Ovary (tissue), 3 donors: ENCODE measurements at regions not wholly inside any gene's neighbourhood (a gene's known extent, or its start where the extent isn't known, plus 50 kb on each side); places are given as distances from the start of the nearest gene placed in this dataset.

Experiments
- POLR2A ChIP-seq: fragments of 450-650 bp; IDR thresholded peaks from one replicate; pipeline ENCODE4 v1.6.1; 2017; ENCODE audit warnings: antibody characterized with exemption, mild to moderate bottlenecking, moderate library complexity
- TF ChIP-seq, protein P1 (sequence below), 3 donors: fragments of 450-650 bp in 2 of 3; fragments of 200-600 bp in 1 of 3; IDR thresholded peaks; one replicate each; pipeline versions ENCODE4 v1.5.1 to v1.8.0; 2016 to 2022; ENCODE audit warnings: antibody characterized with exemption in 3 of 3, mild to moderate bottlenecking in 1 of 3
- donor health status: DM: no; HTN: no; CAD: no.

DNA sequence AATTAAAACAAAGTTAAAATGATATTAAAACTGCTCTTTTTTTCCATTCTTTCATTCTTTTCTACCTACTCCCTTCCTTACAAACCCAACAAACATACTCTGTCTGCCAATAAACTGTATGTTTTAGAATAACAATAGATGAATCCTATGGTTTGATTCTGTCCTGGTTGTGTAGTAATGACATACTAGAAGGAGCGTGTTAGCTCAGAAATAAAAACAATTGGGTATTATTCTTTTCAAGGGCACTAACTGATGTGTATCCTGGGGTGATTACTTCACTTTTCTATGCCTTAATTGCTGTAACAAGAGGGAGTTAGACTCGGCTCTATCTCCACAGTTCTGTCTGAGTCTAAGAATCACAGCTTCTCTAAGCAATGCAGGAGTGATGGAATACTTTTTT, 194.4 kb downstream of the GIPC2 start:
- TF ChIP-seq, protein P1, sequence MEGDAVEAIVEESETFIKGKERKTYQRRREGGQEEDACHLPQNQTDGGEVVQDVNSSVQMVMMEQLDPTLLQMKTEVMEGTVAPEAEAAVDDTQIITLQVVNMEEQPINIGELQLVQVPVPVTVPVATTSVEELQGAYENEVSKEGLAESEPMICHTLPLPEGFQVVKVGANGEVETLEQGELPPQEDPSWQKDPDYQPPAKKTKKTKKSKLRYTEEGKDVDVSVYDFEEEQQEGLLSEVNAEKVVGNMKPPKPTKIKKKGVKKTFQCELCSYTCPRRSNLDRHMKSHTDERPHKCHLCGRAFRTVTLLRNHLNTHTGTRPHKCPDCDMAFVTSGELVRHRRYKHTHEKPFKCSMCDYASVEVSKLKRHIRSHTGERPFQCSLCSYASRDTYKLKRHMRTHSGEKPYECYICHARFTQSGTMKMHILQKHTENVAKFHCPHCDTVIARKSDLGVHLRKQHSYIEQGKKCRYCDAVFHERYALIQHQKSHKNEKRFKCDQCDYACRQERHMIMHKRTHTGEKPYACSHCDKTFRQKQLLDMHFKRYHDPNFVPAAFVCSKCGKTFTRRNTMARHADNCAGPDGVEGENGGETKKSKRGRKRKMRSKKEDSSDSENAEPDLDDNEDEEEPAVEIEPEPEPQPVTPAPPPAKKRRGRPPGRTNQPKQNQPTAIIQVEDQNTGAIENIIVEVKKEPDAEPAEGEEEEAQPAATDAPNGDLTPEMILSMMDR (IDR thresholded peaks at IDR 0.05) = no peak
- TF ChIP-seq POLR2A = no peak
